Upper lobe of left lung (tissue), 6 donors: ENCODE measurements at regions not wholly inside any gene's neighbourhood (a gene's known extent, or its start where the extent isn't known, plus 50 kb on each side); places are given as distances from the start of the nearest gene placed in this dataset.
A peak's percentile ranks its signal among the peaks of the same experiment; 100 is the strongest.

Experiments used
- ATAC-seq, 2 donors: fragments of 200-7000 bp; cut with Tn5 transposase; one replicate each; pipeline ENCODE4 v1.9.1; 2022; ENCODE audit warnings: mild to moderate bottlenecking in 2 of 2, moderate library complexity in 2 of 2; ENCODE audit not compliant: low FRiP score in 2 of 2
- DNase-seq, 2 donors: peaks; one replicate each; pipeline ENCODE4 v3.0.0-alpha.2; 2019 to 2020
- H3K27ac ChIP-seq, 4 donors: fragments of 200-600 bp; sonication (generic); one replicate each; pipeline ENCODE4 v1.5.1; 2016 to 2019
- H3K27me3 ChIP-seq, 4 donors: fragments of 200-600 bp; sonication (generic); one replicate each; pipeline ENCODE4 v1.5.1; 2017 to 2019
- H3K36me3 ChIP-seq, 4 donors: fragments of 200-600 bp; sonication (generic); one replicate each; pipeline ENCODE4 v1.5.1; 2016 to 2019
- H3K4me1 ChIP-seq, 4 donors: fragments of 200-600 bp; sonication (generic); one replicate each; pipeline ENCODE4 v1.5.1; 2018 to 2019
- H3K4me3 ChIP-seq, 4 donors: fragments of 200-600 bp; sonication (generic); one replicate each; pipeline ENCODE4 v1.5.1; 2017 to 2019; ENCODE audit warnings: mild to moderate bottlenecking in 2 of 4, moderate library complexity in 1 of 4
- H3K9me3 ChIP-seq, 4 donors: fragments of 200-600 bp; sonication (generic); one replicate each; pipeline ENCODE4 v1.5.1; 2018 to 2019
- CTCF ChIP-seq, 6 experiments: fragments of 450-650 bp in 4 of 6; fragments of 200-600 bp in 2 of 6; sonication (generic) in 2 of 6; IDR thresholded peaks; one replicate each; pipeline ENCODE4 v1.5.1; 2016 to 2019; ENCODE audit warnings: antibody characterized with exemption in 6 of 6
- EP300 ChIP-seq, 4 donors: sonication (generic); formaldehyde crosslinking; IDR thresholded peaks; one replicate each; pipeline ENCODE4 v1.5.1; 2017; ENCODE audit warnings: antibody characterized with exemption in 4 of 4, control low read depth in 2 of 4
- POLR2A ChIP-seq, 4 donors: fragments of 450-650 bp; IDR thresholded peaks; one replicate each; pipeline ENCODE4 v1.5.1; 2016 to 2017; ENCODE audit warnings: antibody characterized with exemption in 4 of 4, mild to moderate bottlenecking in 2 of 4
- POLR2AphosphoS5 ChIP-seq, 2 donors: sonication (generic); formaldehyde crosslinking; IDR thresholded peaks; one replicate each; pipeline ENCODE4 v1.5.1; 2017; ENCODE audit warnings: antibody characterized with exemption in 2 of 2
- WGBS, 2 donors: methylation state at CpG; one replicate each; pipeline ENCODE4 v1.1.5; 2017 to 2018; 5-methylcytosine and 5-hydroxymethylcytosine counted together
- donor health status: DM: no; HTN: no; CAD: no; lungs with moderate emphysema.
- donor health status: DM: no; HTN: yes; CAD: no; lungs with severe emphysema.

GRCh38 chr10:30154126-30154525 is 94.7 kb upstream of the JCAD start:
- WGBS, 2 donors: 91 to 94% methylated on average over 4 of the region's 4 CpGs
- TF ChIP-seq POLR2AphosphoS5 (IDR thresholded peaks at IDR 0.05) (no peak), CTCF (IDR thresholded peaks at IDR 0.05) (no peak), POLR2A (IDR thresholded peaks at IDR 0.05) (no peak), EP300 (IDR thresholded peaks at IDR 0.05) (no peak)
- H3K4me1 ChIP-seq: peaks cover 0 to 5% (median 0%) of the 10 kb centered on the region in 4 donors
- H3K27ac ChIP-seq: peak overlapping the region in 1 of 4 donors; percentile 4
- no peak for ATAC-seq
- no peaks in the 10 kb centered on the region for H3K9me3 ChIP-seq
- no peaks in the 10 kb centered on the region for H3K27me3 ChIP-seq
- H3K36me3 ChIP-seq: no peaks in the 10 kb centered on the region
- H3K4me3 ChIP-seq: no peak overlapping the region
- no peak for DNase-seq

- TF ChIP-seq POLR2A (IDR thresholded peaks at IDR 0.05): no peak
- no peak for TF ChIP-seq EP300 (IDR thresholded peaks at IDR 0.05)
- no peak for TF ChIP-seq POLR2AphosphoS5 (IDR thresholded peaks at IDR 0.05)
- no peak for TF ChIP-seq CTCF (IDR thresholded peaks at IDR 0.05)
Observed at GRCh38 chr10:30151581-30152389, 92.4 kb upstream of the JCAD start.

GRCh38 chr10:30141423-30141822 is 82.0 kb upstream of the JCAD start:
- TF ChIP-seq EP300 (IDR thresholded peaks at IDR 0.05) (no peak), POLR2AphosphoS5 (IDR thresholded peaks at IDR 0.05) (no peak), CTCF (IDR thresholded peaks at IDR 0.05) (no peak), POLR2A (IDR thresholded peaks at IDR 0.05) (no peak)
- WGBS, 2 donors: 97 to 100% methylated on average over 2 of the region's 2 CpGs

More at GRCh38 chr10:30151581-30152389, 92.4 kb upstream of the JCAD start:
- peaks cover 0 to 5% (median 0%) of the 10 kb centered on the region in 4 donors for H3K4me1 ChIP-seq
- DNase-seq: peak in 1 of 2 donors; percentile 25
- no peak overlapping the region for H3K27ac ChIP-seq
- no peaks in the 10 kb centered on the region for H3K36me3 ChIP-seq
- 72 to 81% methylated on average over 6 to 8 of the region's 8 CpGs for WGBS, 2 donors
- ATAC-seq: peak; percentile 66 to 97
- no peaks in the 10 kb centered on the region for H3K27me3 ChIP-seq
- no peaks in the 10 kb centered on the region for H3K9me3 ChIP-seq
- H3K4me3 ChIP-seq: no peak overlapping the region

GRCh38 chr10:30134171-30134945 is 75.0 kb upstream of the JCAD start:
- Histone ChIP-seq H3K4me1 (peaks cover 0 to 3% (median 0%) of the 10 kb centered on the region in 4 donors), H3K36me3 (no peaks in the 10 kb centered on the region), H3K4me3 (no peak overlapping the region), H3K9me3 (no peaks in the 10 kb centered on the region), H3K27me3 (no peaks in the 10 kb centered on the region), H3K27ac (no peak overlapping the region)
- 57 to 66% methylated on average over 11 of the region's 11 CpGs for WGBS, 2 donors
- no peak for DNase-seq
- TF ChIP-seq CTCF (IDR thresholded peaks at IDR 0.05): no peak
- TF ChIP-seq EP300 (IDR thresholded peaks at IDR 0.05): no peak
- no peak for TF ChIP-seq POLR2AphosphoS5 (IDR thresholded peaks at IDR 0.05)
- TF ChIP-seq POLR2A (IDR thresholded peaks at IDR 0.05): no peak
- peak in 1 of 2 donors; percentile 59 for ATAC-seq

More at GRCh38 chr10:30141423-30141822, 82.0 kb upstream of the JCAD start:
- no peaks in the 10 kb centered on the region for H3K36me3 ChIP-seq
- H3K4me1 ChIP-seq: no peaks in the 10 kb centered on the region
- no peaks in the 10 kb centered on the region for H3K9me3 ChIP-seq
- no peak overlapping the region for H3K4me3 ChIP-seq
- no peak for ATAC-seq
- no peak overlapping the region for H3K27ac ChIP-seq
- no peaks in the 10 kb centered on the region for H3K27me3 ChIP-seq
- DNase-seq: no peak
